SU-DHL-6 (cell line): ENCODE measurements at regions not wholly inside any gene's neighbourhood (a gene's known extent, or its start where the extent isn't known, plus 50 kb on each side); places are given as distances from the start of the nearest gene placed in this dataset.

ENCODE experiments used
- H2AFZ ChIP-seq: fragments of 200-600 bp; sonication (generic); 2 replicates; pipeline ENCODE4 v1.6.1; 2014; ENCODE audit warnings: low read depth, mild to moderate bottlenecking, moderate library complexity, mixed read lengths, antibody characterized with exemption, low read length; ENCODE audit not compliant: severe bottlenecking
- H3F3A ChIP-seq: fragments of 200-600 bp; shearing (Covaris generic); 2 replicates; pipeline ENCODE4 v1.6.0; 2016; ENCODE audit warnings: antibody characterized with exemption, mild to moderate bottlenecking; ENCODE audit not compliant: insufficient read depth
- H3K27ac ChIP-seq: fragments of 200-600 bp; sonication (generic); 2 replicates; pipeline ENCODE4 v1.5.1; 2016; ENCODE audit warnings: low read depth, mild to moderate bottlenecking, low read length, moderate library complexity, mixed read lengths
- H3K27me3 ChIP-seq: fragments of 200-600 bp; sonication (generic), shearing (Covaris generic); 2 replicates; pipeline ENCODE4 v1.6.0; 2014; ENCODE audit warnings: mild to moderate bottlenecking, low read length
- H3K36me3 ChIP-seq: fragments of 200-600 bp; sonication (generic); 2 replicates; pipeline ENCODE4 v1.6.1; 2014; ENCODE audit warnings: mild to moderate bottlenecking, low read length, mixed read lengths
- H3K4me2 ChIP-seq: fragments of 300-600, 200-600 bp; shearing (Covaris generic), sonication (generic); 2 replicates; pipeline ENCODE4 v1.6.0; 2014; ENCODE audit warnings: low read length, low read depth, mild to moderate bottlenecking; ENCODE audit not compliant: poor library complexity, severe bottlenecking
- H3K4me3 ChIP-seq: fragments of 200-600 bp; sonication (generic); 2 replicates; pipeline ENCODE4 v1.5.1; 2014; ENCODE audit warnings: antibody characterized with exemption, low read length, mild to moderate bottlenecking, mixed read lengths; ENCODE audit not compliant: insufficient read depth, poor library complexity, severe bottlenecking
- H3K79me2 ChIP-seq: fragments of 200-600 bp; sonication (generic); 2 replicates; pipeline ENCODE4 v1.6.1; 2014; ENCODE audit warnings: mild to moderate bottlenecking, low read length, moderate library complexity; ENCODE audit not compliant: insufficient read depth
- H3K9ac ChIP-seq: fragments of 200-600 bp; sonication (generic); 2 replicates; pipeline ENCODE4 v1.7.0; 2014; ENCODE audit warnings: mild to moderate bottlenecking, low read length
- H3K9me2 ChIP-seq: fragments of 200-600 bp; sonication (generic); replicated peaks from 2 replicates; pipeline ENCODE4 v1.6.1; 2014; ENCODE audit warnings: low read length; ENCODE audit not compliant: insufficient read depth
- H3K9me3 ChIP-seq: fragments of 200-600 bp; sonication (generic); 2 replicates; pipeline ENCODE4 v1.6.1; 2014; ENCODE audit warnings: low read length, mixed read lengths; ENCODE audit not compliant: insufficient read depth
- H4K20me1 ChIP-seq: fragments of 200-600 bp; sonication (generic); 2 replicates; pipeline ENCODE4 v1.6.1; 2014; ENCODE audit warnings: low read depth, mild to moderate bottlenecking, antibody characterized with exemption, low read length, moderate library complexity, mixed read lengths
- CTCF ChIP-seq: fragments of 200-600 bp; sonication (generic); IDR thresholded peaks from one replicate; pipeline ENCODE4 v1.5.1; 2017; ENCODE audit warnings: antibody characterized with exemption, mild to moderate bottlenecking, low read length, moderate library complexity; ENCODE audit not compliant: insufficient read depth, poor library complexity, severe bottlenecking
- EZH2phosphoT487 ChIP-seq: fragments of 200-600 bp; sonication (generic), shearing (Covaris generic); conservative IDR thresholded peaks from 2 replicates; pipeline ENCODE4 v1.6.1; 2018; ENCODE audit warnings: mild to moderate bottlenecking, antibody characterized with exemption, low read length, moderate library complexity, mixed read lengths

GRCh38 chr4:17065821-17066220 lies 167.4 kb upstream of the LDB2 start:
- no peaks in the 10 kb centered on the region for H3K79me2 ChIP-seq
- H3K36me3 ChIP-seq = no peaks in the 10 kb centered on the region
- no peaks in the 10 kb centered on the region for H3K9me3 ChIP-seq
- H3F3A ChIP-seq = no peaks in the 10 kb centered on the region
- H4K20me1 ChIP-seq = no peaks in the 10 kb centered on the region
- TF ChIP-seq CTCF (no peak), EZH2phosphoT487 (no peak)
- no peaks in the 10 kb centered on the region for H3K27me3 ChIP-seq
- H3K9ac ChIP-seq = no peak overlapping the region
- no peak overlapping the region for H3K4me3 ChIP-seq
- H3K27ac ChIP-seq = no peak overlapping the region
- no peak overlapping the region for H3K4me2 ChIP-seq
- H3K9me2 ChIP-seq = no peaks in the 10 kb centered on the region
- H2AFZ ChIP-seq = no peak overlapping the region

GRCh38 chr4:17064959-17065358 lies 166.5 kb upstream of the LDB2 start:
- no peaks in the 10 kb centered on the region for H3K9me3 ChIP-seq
- H3K4me3 ChIP-seq = no peak overlapping the region
- no peaks in the 10 kb centered on the region for H3K9me2 ChIP-seq
- H3K36me3 ChIP-seq = no peaks in the 10 kb centered on the region
- no peak overlapping the region for H3K9ac ChIP-seq
- no peaks in the 10 kb centered on the region for H3K79me2 ChIP-seq
- no peak overlapping the region for H3K4me2 ChIP-seq
- H3K27me3 ChIP-seq = no peaks in the 10 kb centered on the region
- H3F3A ChIP-seq = no peaks in the 10 kb centered on the region
- TF ChIP-seq CTCF (no peak), EZH2phosphoT487 (no peak)
- no peak overlapping the region for H2AFZ ChIP-seq
- H3K27ac ChIP-seq = no peak overlapping the region
- no peaks in the 10 kb centered on the region for H4K20me1 ChIP-seq

GRCh38 chr4:17063888-17064287 lies 165.4 kb upstream of the LDB2 start:
- Histone ChIP-seq H3K36me3 (no peaks in the 10 kb centered on the region), H3K27me3 (no peaks in the 10 kb centered on the region), H3K4me2 (no peak overlapping the region), H3K27ac (no peak overlapping the region), H3K9me3 (no peaks in the 10 kb centered on the region), H2AFZ (no peak overlapping the region), H3K4me3 (no peak overlapping the region), H3K9me2 (no peaks in the 10 kb centered on the region), H3K79me2 (no peaks in the 10 kb centered on the region), H3K9ac (no peak overlapping the region), H3F3A (no peaks in the 10 kb centered on the region), H4K20me1 (no peaks in the 10 kb centered on the region)
- TF ChIP-seq CTCF (no peak), EZH2phosphoT487 (no peak)

- no peak overlapping the region for H2AFZ ChIP-seq
- TF ChIP-seq EZH2phosphoT487 = no peak
- TF ChIP-seq CTCF = no peak
Observed at GRCh38 chr4:17060230-17060629, 161.8 kb upstream of the LDB2 start.

More at GRCh38 chr4:17060230-17060629, 161.8 kb upstream of the LDB2 start:
- Histone ChIP-seq H3K79me2 (no peaks in the 10 kb centered on the region), H3K4me2 (no peak overlapping the region), H3K9me2 (no peaks in the 10 kb centered on the region), H3K27me3 (no peaks in the 10 kb centered on the region), H3K9ac (no peak overlapping the region), H3K4me3 (no peak overlapping the region), H3F3A (no peaks in the 10 kb centered on the region), H3K36me3 (no peaks in the 10 kb centered on the region), H3K9me3 (no peaks in the 10 kb centered on the region), H3K27ac (no peak overlapping the region), H4K20me1 (no peaks in the 10 kb centered on the region)
